GM19467 (cell line): ENCODE measurements at regions not wholly inside any gene's neighbourhood (a gene's known extent, or its start where the extent isn't known, plus 50 kb on each side); places are given as distances from the start of the nearest gene placed in this dataset.

Experiments
- ATAC-seq: cut with Tn5 transposase; IDR thresholded peaks from one replicate; pipeline ENCODE4 v1.9.1; 2021; ENCODE audit warnings: mild to moderate bottlenecking, moderate library complexity; ENCODE audit not compliant: unreplicated experiment

- no peak for ATAC-seq
Observed at GRCh38 chr7:142418326-142418725, 160.5 kb upstream of the PRSS58 start.

- no peak for ATAC-seq
Observed at GRCh38 chr7:142414915-142415314, 157.1 kb upstream of the PRSS58 start.

- peak; percentile 89 for ATAC-seq
Observed at GRCh38 chr7:142414135-142414534, 156.3 kb upstream of the PRSS58 start.

GRCh38 chr7:142413280-142414000 is 155.6 kb upstream of the PRSS58 start:
- ATAC-seq: no peak

GRCh38 chr7:142412551-142413193 is 154.8 kb upstream of the PRSS58 start:
- peak; percentile 82 for ATAC-seq

GRCh38 chr7:142409471-142409870 is 151.6 kb upstream of the PRSS58 start:
- no peak for ATAC-seq

- no peak for ATAC-seq
Observed at GRCh38 chr7:142408794-142409193, 150.9 kb upstream of the PRSS58 start.

GRCh38 chr7:142407939-142408570 is 150.2 kb upstream of the PRSS58 start:
- no peak for ATAC-seq

- no peak for ATAC-seq
Observed at GRCh38 chr7:142405122-142405765, 147.4 kb upstream of the PRSS58 start.

GRCh38 chr7:142401951-142402350 is 144.1 kb upstream of the PRSS58 start:
- ATAC-seq: no peak

GRCh38 chr7:142400042-142400533 is 142.2 kb upstream of the PRSS58 start:
- ATAC-seq: no peak

GRCh38 chr7:142391191-142391992 is 133.5 kb upstream of the PRSS58 start:
- ATAC-seq: no peak

- no peak for ATAC-seq
Observed at GRCh38 chr7:142389544-142389943, 131.7 kb upstream of the PRSS58 start.

GRCh38 chr7:142385491-142386340 is 127.9 kb upstream of the PRSS58 start:
- peak; percentile 72 for ATAC-seq

- peak; percentile 45 for ATAC-seq
Observed at GRCh38 chr7:142384493-142384922, 126.7 kb upstream of the PRSS58 start.

- peak; percentile 41 for ATAC-seq
Observed at GRCh38 chr7:142383841-142384492, 126.1 kb upstream of the PRSS58 start.

- no peak for ATAC-seq
Observed at GRCh38 chr7:142381727-142382390, 124.0 kb upstream of the PRSS58 start.

GRCh38 chr7:142380069-142380468 is 122.2 kb upstream of the PRSS58 start:
- ATAC-seq: no peak
